HG03354 (cell line): ENCODE measurements at regions not wholly inside any gene's neighbourhood (a gene's known extent, or its start where the extent isn't known, plus 50 kb on each side); places are given as distances from the start of the nearest gene placed in this dataset.
"Not testable (repeated sequence)": the region's sequence is repeated elsewhere in the genome, so short reads cannot be mapped to it uniquely, and the experiment has no call there.

Experiments used
- ATAC-seq: cut with Tn5 transposase; IDR thresholded peaks from one replicate; pipeline ENCODE4 v1.9.1; 2021; ENCODE audit warnings: mild to moderate bottlenecking; ENCODE audit not compliant: unreplicated experiment, poor library complexity, severe bottlenecking

DNA sequence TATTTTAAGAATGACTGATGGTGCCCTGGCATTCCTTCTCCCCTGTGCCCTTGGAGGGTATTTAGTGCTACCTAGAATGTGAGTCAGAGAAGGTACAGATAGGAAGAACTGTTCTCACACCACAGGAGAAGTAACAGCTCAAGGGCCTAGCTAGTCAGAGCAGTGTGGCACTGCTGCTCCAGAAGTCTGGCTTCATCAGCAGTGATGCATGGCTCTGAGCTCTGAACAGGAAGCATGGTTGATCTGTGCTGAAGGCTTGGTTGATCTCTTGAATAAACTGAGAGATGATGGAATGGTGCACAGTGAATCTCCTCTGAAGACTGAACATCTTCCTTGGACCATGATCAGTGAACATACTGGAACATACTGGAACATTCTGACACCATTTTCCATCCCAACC is 425.3 kb upstream of the SLC35B3 start:
- peak; percentile 68 for ATAC-seq

DNA sequence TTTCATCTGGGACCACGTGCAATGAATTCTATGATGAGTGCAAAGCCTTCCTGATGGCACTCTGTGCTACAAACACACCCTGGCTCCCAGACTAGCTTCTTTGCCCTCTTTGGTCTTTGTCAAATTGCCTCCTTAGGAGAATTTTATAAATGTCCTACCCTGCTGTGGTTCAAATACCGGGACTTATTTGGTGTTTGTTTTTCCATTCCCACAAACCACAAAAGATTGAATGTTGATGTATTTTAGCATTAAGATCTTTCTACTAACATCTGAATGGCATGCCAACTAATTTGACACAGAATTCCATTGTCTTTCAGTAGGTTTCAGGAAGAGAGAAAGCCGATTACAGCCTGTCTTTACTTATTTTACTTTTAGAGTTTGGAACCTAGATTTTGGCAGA is 424.2 kb upstream of the SLC35B3 start:
- ATAC-seq: no peak

DNA sequence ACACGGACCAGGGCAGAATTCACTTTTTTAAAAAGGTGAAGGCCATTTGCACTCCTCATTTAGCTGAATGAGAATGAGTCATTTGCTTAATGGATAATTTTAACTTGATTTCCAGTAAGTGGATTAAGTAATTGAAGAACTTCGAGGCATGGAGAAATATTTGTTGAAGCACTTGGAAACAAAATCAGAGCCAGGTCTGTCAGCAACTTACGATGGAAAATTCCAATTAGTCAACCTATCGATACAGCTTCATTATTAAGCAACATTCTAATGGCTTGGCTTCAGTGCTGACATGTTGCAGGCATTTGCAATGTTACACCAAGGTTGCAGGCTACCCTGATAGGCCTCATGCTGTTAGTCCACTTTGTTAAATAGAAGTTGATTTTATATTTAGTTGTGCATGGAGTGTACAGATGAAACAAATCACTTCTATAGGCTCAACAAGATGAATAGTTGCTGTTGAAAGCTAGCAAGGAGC is 423.5 kb upstream of the SLC35B3 start:
- no peak for ATAC-seq

GRCh38 chr6:8857160-8857559 is 421.8 kb upstream of the SLC35B3 start:
- ATAC-seq: no peak

- no peak for ATAC-seq
Measured at GRCh38 chr6:8855411-8855810, 420.1 kb upstream of the SLC35B3 start.

GRCh38 chr6:8852332-8852731 is 417.0 kb upstream of the SLC35B3 start:
- ATAC-seq: no peak

GRCh38 chr6:8846680-8847079 is 411.3 kb upstream of the SLC35B3 start:
- not testable (repeated sequence) for ATAC-seq

DNA sequence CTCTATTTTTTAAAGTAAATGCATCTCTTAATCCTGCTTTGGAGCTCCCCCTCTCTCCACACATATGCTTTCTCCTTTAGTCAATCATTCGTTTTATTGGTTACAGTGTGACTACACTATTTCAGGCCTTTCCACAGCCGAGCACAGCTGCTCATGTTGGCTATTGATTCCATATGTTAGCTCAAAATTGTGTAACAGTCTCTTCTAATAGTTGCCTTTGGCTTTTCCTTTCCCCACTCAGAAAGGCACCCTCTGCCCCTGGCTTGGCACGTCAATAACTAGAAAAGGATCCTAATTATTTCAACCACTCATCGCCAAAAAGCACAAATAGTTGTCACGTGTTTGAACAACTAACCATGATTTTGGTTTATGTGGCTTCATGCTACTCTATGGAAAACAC is 410.3 kb upstream of the SLC35B3 start:
- no peak for ATAC-seq

DNA sequence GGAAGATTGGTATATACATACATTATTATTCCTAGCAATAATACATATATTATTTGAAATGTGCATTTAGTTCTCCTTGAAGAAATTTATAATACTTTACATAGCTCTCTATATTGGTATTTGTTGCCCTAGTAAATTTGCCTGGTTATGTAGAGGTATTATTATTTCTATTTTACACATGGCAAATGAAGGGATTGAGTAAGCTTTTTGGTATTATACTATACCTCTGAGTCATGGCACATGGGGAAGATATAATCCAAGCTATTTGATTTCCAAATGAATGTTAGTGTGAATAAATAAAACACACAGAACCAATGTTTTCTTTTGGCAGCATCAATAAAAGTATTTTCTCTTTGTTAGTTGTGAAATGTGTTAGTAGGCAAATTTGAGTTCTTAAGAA is 409.6 kb upstream of the SLC35B3 start:
- ATAC-seq: no peak

DNA sequence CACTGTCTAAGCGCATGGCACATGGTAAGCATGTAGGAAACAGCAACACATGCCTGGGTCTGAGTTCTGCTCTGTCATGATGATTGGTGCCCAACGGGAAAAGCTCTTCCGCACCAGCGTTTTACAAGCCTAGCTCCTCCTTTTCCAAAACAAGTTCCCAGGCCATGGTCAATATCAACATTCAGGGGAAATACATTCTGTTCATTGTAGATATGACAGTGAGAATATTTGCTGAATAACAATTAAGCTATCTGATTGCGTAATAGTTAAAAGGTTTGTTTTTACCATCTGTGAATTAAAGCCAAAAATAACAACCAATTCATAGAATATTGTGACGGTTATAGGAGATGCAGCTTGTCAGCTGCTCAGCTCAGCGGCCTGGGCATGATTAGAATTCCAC is 404.3 kb upstream of the SLC35B3 start:
- no peak for ATAC-seq

GRCh38 chr6:8837343-8837742 is 402.0 kb upstream of the SLC35B3 start:
- ATAC-seq: no peak

DNA sequence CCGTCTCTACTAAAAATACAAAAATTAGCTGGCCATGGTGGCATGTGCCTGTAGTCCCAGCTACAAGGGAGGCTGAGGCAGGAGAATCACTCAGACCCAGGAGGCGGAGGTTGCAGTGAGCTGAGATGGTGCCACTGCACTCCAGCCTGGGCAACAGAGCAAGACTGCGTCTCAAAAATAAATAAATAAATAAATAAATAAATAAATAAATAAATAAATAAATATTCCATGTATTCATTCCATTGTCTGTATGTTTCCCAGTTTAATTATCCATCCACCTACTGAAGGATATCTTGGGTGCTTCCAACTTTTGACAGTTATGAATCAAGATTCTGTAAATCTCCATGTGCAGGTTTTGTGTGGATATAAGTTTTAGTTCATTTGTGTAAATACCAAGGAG is 397.4 kb upstream of the SLC35B3 start:
- not testable (repeated sequence) for ATAC-seq

- no peak for ATAC-seq
Measured at GRCh38 chr6:8831366-8832152, 396.2 kb upstream of the SLC35B3 start.

DNA sequence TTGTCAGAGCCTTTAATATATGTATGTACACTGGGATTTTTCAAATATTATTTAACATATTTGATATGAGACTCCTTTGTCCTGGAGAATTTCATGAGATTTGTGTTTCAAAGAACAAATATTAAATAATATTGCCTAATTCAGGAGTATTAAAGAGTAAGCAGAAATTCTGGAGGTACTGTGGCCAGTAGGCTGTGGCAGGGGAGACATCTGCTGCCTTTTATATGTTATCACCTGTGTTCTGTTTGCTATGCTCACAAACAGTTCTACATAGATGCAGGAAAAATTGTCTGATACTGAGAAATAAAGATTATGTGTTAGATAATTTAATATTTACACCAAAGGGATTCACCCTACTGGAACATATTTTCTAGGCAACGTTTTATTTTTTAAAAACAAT is 395.4 kb upstream of the SLC35B3 start:
- no peak for ATAC-seq

DNA sequence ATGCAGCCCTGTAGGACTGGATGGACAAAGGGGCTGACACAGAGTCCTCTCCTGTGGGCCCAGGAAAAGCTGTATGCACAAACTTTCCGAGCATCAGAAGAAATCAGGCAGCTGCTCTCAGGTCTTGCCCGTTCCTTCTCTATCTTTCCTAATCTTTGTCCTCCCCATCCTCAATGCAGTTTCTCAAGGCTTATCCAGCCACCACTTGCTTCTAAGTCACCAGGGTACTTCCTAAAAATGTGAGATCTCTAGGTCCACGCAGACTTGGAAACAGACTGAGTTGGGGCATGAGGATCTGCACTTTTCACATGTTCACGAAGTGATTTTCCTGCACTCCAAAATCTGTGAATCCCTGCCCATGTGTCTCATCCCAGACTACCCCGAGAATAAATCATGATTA is 394.5 kb upstream of the SLC35B3 start:
- no peak for ATAC-seq

- ATAC-seq: no peak
Measured at GRCh38 chr6:8829296-8829695, 394.0 kb upstream of the SLC35B3 start.

DNA sequence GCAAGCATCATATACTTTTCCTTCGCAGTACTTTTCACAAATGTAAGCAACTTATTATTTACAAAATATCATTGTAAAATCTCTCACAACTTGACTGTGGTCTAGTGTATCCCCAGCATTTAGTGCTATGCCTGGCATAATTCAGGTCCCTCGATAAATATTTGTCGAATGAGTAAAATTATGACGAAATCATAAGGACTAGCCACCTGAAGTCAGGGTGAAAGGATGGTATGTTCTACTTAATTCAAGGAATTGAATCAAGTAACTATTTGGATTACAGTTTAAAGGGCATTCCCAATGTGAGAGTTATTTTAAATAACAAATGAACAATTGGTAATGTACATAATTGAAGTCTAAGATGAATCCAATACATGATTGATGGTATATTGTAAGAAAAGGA is 393.0 kb upstream of the SLC35B3 start:
- ATAC-seq: no peak

DNA sequence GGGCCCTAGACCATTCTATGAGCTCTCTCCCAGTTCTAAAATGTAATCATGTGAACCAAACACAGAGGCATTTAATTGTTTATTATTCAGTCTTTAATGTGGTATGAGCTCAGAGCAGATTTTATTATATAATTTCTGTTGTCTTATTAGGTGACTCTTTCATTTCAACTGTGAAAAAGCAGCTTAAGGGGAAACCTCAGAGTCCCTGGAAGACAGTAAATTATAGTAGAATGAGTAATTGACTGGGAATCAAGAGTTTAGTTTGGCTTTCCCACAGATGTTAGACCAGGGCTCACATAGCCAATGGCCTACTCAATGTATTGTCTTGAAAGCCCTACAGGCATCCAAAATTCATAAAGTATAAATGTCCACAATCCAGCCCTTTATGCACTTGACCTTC is 390.4 kb upstream of the SLC35B3 start:
- ATAC-seq: no peak

GRCh38 chr6:8821981-8822381 is 386.6 kb upstream of the SLC35B3 start:
- no peak for ATAC-seq

DNA sequence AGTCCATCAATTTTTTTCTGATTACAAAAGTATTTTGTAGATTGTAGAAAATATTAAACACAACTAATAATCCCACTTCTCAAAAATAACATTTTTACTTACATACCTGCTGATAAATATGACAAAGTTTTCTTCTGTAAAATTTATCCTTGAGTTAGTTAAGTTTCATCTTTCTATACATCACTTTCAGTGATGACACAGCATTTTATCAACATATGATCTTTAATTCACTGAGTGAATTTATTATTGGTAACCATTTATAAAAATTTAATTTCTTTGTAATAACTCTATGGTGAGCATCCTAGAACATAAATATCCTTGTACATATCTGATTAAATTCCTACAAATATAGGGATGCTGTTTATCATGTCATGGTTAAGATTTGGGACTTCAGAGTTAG is 385.0 kb upstream of the SLC35B3 start:
- no peak for ATAC-seq

DNA sequence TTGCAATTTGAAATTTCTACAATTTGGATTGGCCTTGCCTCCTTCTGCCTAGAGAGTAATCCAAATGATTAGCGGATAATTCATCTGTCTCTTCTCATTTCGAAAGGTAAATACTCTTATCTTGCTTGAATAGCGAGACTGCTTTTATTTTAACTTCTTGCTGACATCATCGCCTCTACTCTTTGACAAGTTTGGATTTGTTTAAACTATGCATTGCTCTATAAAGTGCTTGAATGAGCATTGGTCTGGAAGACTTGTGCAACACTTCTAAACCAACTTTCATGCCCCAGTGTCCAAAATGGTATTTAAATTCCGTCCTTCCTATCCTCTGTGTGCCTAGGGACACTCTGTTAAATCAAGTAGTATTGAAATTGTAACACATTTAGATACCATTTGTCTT is 384.1 kb upstream of the SLC35B3 start:
- no peak for ATAC-seq

DNA sequence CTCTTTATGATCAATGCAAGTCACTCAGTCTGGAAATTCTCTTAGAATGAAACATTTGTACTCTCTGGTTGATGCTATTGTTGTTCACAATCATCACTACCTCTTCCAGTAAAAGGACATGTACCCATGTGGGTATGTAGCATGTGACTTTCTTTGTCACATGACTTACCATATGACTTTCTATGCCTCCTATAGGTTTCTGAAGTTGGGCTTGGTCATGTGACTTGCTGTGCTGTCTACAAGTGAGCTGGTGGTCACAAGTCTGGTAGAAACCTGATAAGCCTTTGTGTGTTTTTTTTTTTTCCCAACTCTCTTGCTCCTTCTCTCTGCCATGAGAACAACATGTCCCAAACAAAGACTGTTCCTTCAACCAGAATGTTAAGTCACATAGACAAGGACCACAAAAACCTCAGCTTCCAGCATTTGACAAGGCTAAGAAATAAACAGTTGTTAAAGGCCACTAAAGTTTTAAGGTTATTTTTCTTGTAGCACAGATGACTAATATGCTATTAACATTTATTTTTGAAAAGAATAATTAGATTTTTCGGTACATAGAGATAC is 379.2 kb upstream of the SLC35B3 start:
- ATAC-seq: no peak
